ENCODE measurements at regions not wholly inside any gene's neighbourhood (a gene's known extent, or its start where the extent isn't known, plus 50 kb on each side); places are given as distances from the start of the nearest gene placed in this dataset.
"Not testable (repeated sequence)": the region's sequence is repeated elsewhere in the genome, so short reads cannot be mapped to it uniquely, and the experiment has no call there.

DNA sequence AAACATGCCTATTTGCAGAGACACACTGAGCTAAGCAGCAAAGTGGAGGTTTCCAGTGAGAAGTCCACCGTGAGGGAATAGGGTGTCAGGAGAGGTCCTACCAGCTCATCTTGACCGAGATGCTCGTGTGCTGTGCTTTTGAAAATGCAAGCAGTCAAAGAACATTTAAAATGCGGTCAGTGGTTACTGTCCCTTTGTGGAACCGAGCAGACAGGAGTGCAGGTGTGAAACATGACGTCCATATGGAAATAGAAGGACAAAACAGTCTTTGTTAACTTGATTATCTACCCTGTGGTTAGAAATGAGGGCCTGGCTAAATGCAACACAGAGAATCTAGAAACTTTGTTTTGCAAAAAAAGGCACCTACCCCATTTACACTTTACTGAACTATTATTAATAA, 473.3 kb downstream of the SPATA31A6 start:
- not testable (repeated sequence) for DNase-seq

DNA sequence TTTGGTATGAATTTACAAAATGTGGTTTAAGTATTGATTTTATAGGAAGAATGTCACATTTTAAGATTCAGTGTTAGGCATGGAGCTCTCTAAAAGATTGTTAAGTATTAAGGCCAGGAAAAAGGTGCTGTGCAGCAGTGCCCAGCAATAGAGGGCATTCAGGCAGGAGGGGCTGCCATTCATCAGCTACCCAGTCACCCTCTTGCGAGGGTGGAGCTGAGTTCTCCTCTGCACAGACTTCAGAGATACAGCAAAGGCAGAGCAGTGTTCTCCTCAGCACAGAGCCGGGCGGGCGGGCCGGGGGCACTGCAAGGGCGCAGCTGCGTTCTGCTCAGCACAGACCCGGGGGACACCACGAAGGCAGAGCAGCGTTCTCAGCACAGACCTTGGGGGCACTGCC, 474.0 kb downstream of the SPATA31A6 start:
- DNase-seq, result not testable (repeated sequence)

DNA sequence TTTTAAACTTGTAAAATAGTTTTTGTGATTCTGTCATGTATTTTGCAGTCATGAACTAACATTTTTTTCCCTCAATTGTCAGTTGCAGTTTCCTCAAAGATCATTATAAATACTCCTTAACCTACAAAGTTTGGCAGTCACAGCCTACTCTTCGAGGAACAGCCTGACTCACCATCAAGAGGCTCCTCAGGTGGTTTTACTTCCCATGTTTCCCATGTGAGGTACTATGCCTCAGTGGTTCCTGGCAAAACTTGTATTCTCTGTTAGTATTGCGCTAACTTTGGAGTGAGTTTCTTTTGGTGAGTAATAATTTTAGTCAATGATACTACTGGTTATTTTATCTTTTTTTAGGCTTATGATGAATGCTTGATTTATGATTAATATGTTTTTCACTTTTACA, 513.7 kb downstream of the SPATA31A6 start:
- DNase-seq, result not testable (repeated sequence)

DNA sequence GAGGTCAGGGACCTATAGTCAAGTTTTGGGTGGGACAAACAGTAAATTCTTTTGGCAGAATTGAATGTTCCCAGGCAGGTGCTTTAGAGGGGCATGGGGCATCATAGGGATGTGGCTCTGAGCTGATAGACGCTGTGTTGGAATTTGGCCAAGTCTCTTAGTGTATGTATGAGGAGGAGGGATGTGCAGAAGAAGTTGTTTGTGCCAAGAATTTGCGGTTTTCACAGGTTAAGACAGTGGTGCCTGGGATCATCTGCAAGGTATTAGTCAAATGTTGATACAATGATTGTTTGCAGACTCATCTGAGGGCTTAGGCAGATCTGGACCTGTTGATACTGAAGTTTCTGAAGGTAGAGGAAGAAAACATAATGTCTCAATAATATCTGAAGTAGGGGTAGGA, 519.4 kb downstream of the SPATA31A6 start:
- not testable (repeated sequence) for DNase-seq

DNA sequence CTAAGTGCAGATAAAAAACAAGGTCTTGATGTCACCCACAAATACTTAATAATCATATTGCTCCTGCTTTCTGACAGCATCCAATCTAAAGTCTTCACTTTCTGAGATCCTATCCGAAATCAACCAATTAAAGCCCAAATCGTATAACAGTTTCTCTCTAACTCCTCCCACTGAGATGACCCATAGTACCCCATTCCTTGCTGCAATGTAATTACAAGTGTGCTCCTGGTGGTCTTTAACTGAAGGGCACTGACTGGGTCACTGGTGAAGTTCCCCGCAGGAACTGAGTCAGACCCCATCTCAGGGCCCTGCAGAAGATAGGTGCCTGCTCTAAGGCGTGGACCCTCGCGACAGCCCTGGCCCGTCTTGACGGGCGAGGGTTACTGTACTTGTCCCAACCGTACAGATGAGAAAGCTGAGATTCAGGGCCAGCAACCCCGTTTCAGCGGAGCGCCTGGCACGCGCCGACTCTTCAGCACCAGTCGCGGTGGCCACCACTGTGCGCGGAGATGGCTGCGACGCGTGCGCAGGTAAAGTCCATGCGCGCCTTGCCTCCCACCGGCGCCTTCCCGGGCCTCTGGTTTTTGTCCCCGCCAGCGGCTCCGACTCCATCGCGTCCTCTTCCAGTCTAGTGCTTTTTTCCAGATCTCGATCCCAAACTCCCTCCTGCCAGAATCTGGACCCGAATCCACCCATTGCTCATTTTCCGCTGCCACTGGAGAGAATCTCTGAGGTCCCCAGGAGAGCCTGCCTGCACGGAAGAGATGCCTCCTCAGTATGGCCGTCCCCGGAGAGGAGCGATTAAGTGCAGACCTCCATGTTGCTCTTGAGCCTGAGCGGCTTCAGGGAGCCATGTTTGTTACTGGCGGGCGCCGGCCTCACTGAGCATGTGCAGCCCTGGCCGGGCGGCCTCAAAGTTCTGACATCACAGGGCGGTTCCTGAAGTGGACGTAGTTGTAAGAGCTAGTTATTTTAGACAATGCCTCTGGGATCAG, 541.7 kb downstream of the SPATA31A6 start:
- not testable (repeated sequence) for DNase-seq

DNA sequence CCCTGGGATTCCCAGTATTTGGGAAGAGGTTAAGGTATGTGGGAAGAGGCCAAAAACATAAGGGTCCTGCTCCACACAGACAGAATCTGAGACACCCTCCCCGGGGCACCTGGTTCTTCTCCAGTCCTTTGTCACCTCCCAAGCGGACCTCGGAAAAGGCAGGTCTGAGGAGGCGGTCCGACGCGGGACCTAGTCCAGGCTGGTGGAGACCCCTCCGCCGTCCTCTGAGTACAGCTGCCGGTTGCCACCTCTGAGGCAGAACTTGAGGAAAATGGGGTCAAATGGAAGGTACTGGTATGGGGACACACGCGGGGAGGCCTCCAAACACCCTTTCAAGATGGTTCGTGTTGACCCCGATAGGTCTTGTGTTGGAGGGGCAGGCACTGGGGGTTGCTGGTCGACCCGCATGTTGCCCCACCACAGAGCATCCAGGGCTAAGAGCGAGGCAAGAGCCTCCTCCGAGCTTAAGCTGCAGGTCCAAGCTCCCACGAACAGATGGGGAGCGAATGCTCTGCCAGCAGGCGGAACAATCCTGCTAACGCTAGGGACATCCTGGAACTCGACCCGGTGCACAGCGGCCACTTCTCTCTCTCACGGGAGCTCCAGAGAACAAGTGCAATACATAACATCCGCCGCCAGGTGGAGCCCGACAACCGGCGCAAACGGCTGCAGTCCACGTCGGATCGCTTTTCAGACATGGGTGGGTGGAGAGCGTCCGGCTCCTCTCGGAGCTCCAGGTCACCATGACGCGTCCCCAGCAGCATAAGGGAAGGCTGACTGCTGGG, 559.8 kb downstream of the SPATA31A6 start:
- DNase-seq, result peak; percentile 49

DNA sequence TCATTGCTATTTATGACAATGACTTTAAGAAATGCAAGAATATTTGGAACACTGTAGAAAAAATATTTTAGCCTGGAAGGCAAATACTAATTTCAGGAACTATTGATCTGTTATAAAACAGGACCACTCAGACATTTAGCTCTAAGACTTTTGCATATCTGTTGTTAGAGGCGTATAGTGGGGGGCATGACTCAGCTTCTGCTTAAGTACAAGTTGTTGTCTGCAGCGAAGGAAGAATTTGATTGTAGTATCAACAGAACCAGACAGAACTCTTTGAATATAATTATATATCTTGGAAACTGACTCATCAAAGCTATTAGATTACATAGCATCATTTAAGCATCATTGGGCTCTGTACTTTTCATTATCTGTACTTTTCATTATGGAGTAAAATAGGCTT, 573.8 kb downstream of the SPATA31A6 start:
- not testable (repeated sequence) for DNase-seq

DNA sequence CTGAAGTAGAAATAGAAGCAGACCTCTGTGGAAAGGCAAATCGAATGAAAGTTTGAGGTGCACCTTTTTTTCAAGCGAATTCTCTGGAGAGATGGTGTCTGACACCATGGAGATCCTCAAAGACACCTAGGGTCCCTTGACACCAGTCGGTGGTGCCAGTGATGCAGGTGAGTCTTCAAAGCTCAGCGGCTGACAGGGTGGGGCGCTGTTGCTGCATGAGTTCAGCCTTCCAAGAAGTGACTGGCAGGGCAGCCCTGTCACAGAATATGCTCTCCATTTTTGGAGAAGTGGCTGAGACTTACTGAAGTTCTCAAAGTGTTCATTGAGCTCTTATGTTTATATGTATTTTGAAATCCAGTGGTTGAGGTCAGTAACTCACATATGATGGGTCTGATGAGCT, 575.9 kb downstream of the SPATA31A6 start:
- not testable (repeated sequence) for DNase-seq

DNA sequence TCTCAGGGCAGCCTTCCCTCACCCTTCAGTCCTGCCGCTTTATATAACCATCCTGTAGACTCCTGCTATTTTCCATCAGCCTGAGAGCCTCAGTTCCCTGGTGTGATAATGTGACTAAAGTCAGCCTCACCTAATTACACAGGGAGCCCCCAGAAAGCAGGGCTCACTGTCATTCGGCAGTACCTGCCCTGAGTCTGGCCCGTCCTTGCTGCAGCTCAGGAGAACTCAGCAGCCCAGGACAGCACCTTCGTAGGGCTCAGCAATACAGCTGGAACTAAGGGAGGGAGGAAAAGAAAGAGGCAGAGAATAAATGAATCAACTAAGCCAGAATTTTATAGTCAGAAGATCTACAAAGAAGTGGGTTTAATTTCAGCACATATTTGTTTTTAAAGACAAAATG, 598.7 kb downstream of the SPATA31A6 start:
- DNase-seq, result not testable (repeated sequence)

DNA sequence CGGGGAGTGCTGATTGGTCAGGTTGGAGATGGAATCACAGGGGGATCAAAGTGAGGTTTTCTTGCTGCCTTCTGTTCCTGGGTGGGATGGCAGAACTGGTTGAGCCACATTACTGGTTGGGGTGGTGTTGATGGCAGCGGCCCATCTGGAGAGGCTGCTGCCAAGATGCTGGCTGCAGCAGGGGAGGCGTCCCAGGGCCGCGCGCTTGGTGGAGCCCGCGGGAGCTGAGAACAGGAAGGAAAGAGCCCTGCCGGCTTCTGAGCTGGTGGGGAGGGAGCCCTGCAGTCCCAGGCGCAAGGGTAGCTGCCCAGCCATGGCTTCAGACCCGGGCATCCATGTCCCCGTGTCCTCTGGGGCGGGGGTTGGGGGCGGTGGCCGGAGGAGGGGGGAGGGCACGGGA, 609.3 kb downstream of the SPATA31A6 start:
- not testable (repeated sequence) for DNase-seq

DNA sequence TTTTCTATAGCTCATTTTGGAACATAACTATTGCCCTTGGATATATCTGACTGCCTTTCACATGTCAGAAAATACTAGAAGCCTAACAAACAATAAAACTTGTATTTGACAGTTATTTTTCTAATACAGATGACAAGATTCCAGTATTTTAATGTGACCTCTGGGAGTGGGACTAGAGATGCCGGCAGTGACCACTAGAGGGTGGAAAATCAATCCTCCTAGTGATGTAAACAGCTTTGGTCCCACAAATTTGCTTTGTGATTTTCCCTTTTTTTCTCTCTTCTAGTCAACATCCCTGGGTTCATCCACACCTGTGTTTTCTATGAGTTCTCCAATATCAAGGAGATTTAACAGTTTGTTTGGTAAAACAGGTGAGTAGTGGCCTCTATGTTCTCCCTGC, 615.1 kb downstream of the SPATA31A6 start:
- DNase-seq, result not testable (repeated sequence)

DNA sequence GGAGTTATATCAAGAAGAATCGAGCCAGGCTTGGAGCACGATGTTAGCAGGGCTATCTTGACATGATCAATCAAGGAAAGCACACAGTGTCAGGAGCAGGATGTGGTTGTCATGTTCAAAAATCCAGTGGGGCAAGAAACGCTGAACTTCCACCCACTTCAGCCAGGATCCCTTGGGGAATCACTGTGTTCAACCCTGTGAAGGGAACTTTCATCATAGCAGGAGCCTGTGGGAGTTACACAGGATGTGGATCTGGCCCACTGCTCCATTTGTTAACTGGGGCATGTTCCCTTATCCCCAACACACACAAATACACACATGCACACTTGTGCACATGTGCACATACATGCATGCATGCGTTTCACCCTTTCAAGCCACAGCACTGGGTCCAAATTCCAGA, 619.3 kb downstream of the SPATA31A6 start:
- DNase-seq, result not testable (repeated sequence)

DNA sequence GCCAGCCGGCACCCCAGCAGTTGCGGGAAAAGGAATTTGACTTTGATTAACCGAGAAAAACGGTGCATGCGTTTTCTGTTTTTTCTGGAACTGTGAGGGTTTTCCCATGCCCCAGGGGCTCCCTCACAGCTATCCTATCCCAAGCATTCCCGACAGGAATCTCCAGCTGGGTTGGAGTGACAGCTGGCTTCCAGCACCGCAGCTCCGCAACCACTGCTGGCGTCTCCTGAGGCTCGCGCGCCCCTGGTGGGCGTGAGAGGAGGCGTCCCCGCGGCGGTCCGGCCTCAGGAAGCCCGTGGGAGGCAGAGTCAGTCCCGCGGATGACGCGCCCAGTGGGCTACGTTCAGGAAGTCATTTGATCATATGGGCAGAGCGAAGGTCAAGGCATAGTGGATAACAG, 623.2 kb downstream of the SPATA31A6 start:
- DNase-seq, result not testable (repeated sequence)

DNA sequence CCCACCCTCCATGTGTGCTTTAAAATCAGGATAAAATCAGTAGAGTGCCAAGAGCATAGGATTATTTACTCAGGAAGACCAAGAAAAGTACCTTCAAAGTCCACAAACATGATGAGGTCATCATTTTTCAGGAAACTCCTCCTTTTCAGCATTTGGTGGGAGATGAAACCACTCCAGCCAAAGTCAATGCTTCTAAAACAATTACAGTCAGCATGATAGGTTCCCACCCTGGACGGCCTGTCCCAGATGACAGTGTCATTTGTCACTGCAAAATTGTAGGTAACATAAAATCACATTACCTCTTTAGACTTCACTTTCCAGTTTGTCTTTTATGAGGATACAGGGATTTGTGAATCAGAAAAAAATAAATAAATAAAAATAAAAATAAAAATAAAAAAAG, 638.0 kb downstream of the SPATA31A6 start:
- not testable (repeated sequence) for DNase-seq

DNA sequence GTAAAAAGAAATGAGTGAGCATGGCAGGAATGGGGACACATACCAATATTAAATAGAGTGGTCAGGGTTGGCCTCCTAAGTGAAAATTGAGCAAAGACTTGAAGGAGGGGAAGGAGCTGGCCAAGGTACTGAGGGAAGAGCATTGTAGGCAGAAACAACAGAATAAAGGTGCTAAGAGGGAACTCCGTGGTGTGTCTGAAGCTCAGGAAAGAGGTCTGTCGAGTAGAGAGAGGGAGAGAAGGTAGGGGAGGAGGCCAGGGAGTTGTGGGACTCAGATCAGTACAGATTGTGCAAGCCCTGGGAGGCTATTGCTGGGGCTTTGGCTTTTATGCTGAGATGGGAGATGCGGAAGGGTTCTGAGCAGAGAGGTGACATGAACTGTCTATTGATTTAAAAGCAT, 664.7 kb downstream of the SPATA31A6 start:
- not testable (repeated sequence) for DNase-seq

DNA sequence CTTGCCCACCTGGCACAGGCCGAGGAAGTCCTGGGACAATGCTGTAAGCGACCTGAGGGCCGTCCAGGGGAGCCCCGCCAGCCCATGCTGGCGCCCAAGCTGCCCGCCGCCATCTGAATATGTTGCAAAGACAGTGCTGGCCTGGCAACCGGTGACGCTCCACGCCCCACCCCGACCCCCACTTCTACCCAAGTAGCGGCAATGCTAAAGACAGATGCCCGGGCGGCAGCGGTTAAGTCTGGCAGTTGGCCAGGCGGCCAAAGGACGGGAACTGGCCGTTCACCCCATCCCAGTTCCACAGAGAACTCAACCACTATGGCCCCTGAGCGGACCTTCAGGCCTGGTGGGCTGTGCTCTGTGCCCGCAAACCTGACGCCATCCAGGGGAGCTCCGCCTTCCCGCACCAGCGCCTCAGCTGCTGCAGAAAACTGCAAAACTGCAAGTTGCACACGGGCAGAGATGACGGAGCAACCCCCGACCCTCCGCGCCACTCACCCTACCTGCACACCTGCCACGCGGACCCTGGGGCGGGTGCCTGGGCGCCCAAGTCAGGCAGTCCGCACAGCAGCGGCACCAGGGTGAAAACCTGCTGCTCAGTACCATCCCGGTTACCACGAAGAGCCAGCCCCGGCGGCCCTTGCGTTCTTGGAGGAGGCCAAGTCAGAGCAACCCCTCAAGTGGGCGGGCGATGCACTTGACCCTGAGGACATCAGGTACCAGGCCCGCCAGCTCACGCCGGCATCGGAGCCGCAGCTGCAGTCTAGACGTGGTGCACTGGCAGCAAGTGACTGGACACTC, 667.6 kb downstream of the SPATA31A6 start:
- DNase-seq, result not testable (repeated sequence)

DNA sequence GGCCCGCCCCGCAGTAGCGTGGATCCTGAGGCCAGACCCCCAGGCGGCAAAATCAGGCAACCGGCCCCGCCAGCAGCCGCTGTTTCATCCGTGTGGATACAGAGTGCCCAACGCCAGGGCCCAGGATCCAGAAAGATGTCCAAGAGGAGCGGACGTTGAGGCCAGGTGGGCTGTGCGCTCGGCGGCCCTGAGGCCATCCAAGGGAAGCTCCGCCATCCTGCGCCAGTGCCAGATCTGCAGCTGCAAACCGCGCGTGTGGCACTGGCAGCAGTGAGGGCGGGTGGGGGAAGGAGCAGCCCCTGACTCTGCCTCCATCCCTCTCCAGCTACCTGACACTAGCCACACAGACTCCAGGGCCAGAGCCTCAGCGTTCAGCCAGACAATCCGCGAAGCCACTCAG, 668.2 kb downstream of the SPATA31A6 start:
- not testable (repeated sequence) for DNase-seq

DNA sequence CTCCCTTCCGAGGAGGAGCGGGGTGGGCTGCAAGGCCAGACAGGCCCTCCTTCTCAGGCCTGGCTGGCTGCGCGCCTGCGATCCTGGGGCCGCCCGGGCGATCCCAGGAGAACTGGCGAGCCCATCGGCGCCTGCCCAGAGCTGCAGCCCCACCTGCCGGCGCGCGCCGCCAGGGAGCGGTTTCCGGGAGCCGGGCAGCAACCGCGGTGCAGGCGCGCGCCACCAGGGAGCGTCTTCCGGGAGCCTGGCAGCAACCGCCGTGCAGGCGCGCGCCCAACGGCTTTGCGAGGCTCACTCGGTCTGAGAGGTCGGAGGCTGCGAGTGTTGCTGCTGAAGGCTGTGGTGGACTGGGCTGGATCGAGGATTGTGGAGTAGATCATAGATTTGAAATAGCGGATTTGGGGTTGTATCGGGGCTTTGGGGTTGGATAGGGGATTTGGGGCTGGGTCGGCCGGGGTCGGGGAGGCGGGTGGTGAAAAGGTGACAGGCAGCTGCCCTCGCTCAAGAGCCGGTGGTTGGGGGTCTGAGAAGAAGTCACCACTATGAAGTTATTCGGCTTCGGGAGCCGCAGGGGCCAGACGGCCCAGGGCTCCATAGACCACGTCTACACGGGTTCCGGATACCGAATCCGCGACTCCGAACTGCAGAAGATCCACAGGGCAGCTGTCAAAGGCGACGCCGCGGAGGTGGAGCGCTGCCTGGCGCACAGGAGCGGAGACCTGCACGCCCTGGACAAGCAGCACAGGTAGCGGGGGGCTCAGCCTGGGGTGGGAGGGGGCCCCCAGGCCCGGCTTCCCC, 668.9 kb downstream of the SPATA31A6 start:
- peak; percentile 1 for DNase-seq

DNA sequence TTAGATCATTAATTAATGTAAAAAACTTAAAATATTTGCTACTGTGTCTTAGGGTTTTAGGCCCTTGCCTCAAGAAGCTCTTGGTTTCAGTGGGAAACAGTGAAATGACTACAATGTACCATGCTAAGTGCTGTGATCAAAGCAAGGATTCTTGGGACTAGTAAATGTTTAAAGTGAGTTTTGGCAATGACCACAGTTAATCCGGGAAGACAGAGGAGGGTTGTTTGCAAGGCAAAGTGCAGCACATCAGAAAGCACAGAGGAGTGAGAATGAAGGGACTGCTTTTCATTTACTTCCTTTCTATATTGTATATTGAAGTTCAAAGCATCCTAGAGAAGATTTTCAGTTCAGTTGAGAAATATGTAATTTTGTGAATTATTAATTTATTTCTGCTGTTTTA, 676.7 kb downstream of the SPATA31A6 start:
- not testable (repeated sequence) for DNase-seq

DNA sequence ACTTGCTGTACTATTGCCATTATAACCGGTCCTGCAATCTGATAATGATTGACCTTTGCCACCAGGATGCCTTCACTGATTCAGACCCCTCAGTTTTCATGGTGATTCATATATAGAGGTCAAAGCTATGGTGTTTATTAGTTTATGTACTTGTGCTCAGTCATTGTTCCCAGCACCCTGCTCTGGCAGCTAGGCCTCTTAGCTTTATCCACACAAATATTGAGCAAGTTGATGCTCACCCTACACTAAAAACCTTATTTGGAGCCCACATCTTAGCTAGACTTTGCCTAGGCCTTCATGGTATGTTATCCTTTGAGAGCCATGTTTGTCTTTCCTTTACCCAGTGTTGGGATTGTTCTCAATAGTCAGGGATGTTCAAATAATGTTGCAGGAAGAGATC, 679.0 kb downstream of the SPATA31A6 start:
- DNase-seq, result not testable (repeated sequence)

All from kidney glomerular epithelial cell (primary cell).